GM19395 (cell line): ENCODE measurements at regions not wholly inside any gene's neighbourhood (a gene's known extent, or its start where the extent isn't known, plus 50 kb on each side); places are given as distances from the start of the nearest gene placed in this dataset.

Experiments used
- ATAC-seq: cut with Tn5 transposase; IDR thresholded peaks from one replicate; pipeline ENCODE4 v1.9.1; 2021; ENCODE audit warnings: mild to moderate bottlenecking, moderate library complexity; ENCODE audit not compliant: unreplicated experiment

DNA sequence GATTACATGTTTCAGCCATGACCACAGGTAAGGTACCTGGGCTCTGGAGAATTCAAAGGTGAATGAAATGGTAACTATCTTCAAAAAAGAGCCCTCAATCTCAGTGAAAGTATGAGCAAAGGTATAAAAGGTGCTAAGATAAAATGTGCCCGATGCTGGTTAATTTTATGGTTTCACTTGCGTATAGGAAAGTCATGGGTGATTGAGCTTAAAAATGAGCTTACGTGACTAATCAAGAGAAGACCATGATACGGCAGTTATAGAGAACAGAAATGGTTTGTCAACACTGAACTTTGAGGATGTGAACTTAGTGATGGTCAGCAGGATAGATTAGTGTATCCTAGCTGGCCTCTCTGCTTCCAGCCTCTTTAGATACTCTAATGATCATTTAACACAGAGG, 320.1 kb downstream of the DEPDC1B start:
- no peak for ATAC-seq

GRCh38 chr5:60377826-60378225, 322.1 kb downstream of the DEPDC1B start:
- no peak for ATAC-seq

- no peak for ATAC-seq
These were observed 323.1 kb downstream of the DEPDC1B start for GRCh38 chr5:60376860-60377259.

DNA sequence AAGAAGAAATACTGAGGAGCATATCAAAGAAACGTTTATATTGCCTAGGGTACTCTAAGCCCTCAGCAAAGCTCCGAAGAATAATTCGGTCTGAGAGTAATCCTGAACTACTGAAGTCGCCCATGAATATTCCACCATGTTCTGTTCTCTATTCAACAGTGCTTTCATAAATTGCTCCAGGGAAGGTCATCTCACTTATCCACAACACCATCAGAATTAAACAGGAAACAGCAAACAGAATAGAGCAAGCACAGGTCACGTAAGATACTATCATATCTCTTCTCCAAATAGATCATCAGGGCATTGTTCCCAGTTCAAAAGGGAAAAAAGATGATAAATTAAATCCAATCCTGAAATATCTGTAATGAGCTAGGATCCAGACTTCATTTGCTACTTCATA, 325.6 kb downstream of the DEPDC1B start:
- ATAC-seq = no peak

GRCh38 chr5:60372786-60373185, 327.2 kb downstream of the DEPDC1B start:
- no peak for ATAC-seq

GRCh38 chr5:60371065-60371464, 328.9 kb downstream of the DEPDC1B start:
- no peak for ATAC-seq

GRCh38 chr5:60370508-60370907, 329.5 kb downstream of the DEPDC1B start:
- ATAC-seq = no peak

DNA sequence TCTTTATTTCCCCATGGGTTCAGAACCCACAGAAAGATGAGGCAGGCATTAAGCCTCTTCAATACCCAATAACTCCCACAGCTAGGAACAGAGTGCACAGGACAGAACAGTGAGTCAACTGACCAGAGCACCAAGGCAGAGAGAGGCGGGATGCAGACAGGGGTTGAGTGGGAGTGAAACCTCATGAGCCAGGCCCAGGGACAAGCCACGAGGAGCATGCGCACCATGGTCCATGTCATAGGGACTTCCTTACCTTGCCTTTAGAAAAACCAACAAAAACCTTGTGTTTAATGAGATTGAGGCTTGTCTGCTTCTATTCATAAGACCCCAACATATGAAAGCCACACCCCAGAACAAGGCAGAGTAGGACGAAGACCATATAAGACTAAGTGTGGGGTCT, 330.6 kb downstream of the DEPDC1B start:
- ATAC-seq = no peak

DNA sequence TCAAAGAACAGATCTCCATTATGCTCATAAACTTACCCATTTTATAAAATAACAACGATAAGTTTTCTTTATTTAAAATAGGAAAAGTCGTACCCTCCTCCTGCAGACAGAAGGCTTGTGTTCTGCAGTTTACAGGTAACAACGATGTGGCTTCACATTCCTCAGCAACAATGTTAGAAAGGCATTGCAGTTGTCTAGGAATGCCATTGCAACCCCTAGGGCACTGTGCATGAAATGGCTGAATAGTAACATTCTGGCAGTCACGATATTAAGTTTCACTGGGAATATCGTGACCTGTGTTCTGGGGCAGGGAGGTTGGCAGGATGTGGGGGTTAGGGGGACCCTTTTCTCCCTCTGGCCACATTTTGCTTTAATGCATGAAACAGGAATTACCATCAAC, 331.9 kb downstream of the DEPDC1B start:
- ATAC-seq = no peak

- ATAC-seq = no peak
These were observed 333.5 kb downstream of the DEPDC1B start for GRCh38 chr5:60366489-60366888.

DNA sequence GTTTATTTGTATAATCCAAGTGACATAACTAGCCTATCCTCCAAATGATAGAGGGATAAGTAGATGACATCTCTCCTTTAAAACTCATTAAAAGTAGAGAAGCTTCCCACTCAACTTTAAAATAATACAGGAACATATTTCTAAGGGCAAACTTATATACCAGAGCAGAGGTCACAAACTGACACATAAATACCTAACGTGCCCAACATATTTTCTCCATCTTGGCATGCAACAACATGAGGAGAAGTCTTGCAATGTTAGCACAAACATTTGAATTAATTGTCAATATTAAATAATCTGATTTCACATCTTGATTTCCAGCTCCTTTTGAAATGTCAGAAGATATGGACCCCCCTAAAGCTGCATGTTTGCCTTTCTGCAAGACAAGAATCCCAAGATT, 335.0 kb downstream of the DEPDC1B start:
- ATAC-seq = no peak

GRCh38 chr5:60362158-60362557, 337.8 kb downstream of the DEPDC1B start:
- ATAC-seq = no peak

DNA sequence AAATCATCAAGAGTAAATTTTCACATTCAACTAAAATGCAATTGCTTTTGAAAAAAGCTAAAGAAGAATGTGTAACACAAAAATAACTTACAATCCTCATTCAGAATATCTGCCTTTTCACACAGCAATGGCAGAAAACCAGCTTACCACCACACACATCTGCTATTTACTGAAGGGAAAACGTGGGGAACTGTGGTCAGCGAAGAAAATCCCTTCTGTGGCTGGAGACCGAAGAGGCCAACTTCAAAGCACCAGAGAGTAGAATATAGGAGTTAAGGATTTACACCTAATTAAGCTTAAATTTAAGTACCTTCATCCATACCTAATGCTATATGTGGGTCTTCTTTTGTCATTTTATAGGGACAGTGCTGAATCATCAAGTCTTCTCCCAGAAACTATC, 339.6 kb downstream of the DEPDC1B start:
- no peak for ATAC-seq

- no peak for ATAC-seq
These were observed 342.7 kb downstream of the DEPDC1B start for GRCh38 chr5:60357302-60357701.

GRCh38 chr5:60356745-60357144, 343.2 kb downstream of the DEPDC1B start:
- no peak for ATAC-seq

GRCh38 chr5:60355181-60355580, 344.8 kb downstream of the DEPDC1B start:
- no peak for ATAC-seq

- no peak for ATAC-seq
These were observed 345.7 kb downstream of the DEPDC1B start for GRCh38 chr5:60354311-60354710.

- no peak for ATAC-seq
These were observed 346.9 kb downstream of the DEPDC1B start for GRCh38 chr5:60352992-60353599.

- ATAC-seq = no peak
These were observed 349.2 kb downstream of the DEPDC1B start for GRCh38 chr5:60350794-60351193.

DNA sequence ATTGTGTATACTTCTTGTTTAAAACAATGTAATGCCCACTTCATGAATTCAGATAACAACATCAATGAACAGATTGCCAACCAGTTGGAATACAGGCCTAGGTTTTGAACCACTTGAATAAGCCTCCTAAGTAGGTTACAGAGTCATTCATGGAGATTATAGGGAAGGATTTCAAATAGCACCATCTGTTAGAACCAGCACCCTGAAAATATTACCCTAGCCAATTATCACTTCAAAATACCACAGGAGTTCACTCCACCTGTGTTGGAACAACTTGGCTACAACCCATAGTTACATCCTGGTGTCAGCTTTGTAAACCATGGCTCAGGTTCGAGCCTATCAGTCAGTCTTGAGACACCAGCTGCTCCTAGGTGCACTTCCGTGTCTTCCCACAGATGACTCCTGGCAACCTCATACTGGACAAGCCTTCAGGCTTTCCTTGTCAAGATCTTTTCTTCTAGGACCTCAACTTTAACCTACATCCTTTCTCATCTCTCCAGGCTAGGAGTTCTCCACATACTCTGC, 350.0 kb downstream of the DEPDC1B start:
- no peak for ATAC-seq

- no peak for ATAC-seq
These were observed 353.6 kb downstream of the DEPDC1B start for GRCh38 chr5:60346393-60346792.

DNA sequence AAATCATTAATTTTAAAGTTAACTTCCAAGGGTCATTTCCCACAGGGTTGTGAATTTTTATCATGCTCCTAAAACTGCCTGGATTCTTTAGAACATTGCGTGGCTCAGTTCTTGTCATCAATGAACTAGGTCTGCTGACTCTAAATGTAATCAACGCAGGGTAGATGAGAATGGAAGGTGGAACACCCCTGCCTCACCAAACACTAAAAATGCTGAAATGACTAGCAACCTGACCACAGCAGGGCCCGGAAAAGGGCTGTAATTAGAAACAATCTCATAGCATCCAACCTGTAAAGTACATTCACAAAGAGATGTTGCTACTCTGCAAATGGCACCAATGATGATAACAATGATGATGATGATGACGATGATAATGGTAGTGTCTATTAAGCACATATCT, 356.9 kb downstream of the DEPDC1B start:
- ATAC-seq = no peak

- no peak for ATAC-seq
These were observed 358.9 kb downstream of the DEPDC1B start for GRCh38 chr5:60340965-60341471.
